SK-N-SH treated with all-trans-retinoic acid at 6 μM for 48 hours (cell line): ENCODE measurements at regions not wholly inside any gene's neighbourhood (a gene's known extent, or its start where the extent isn't known, plus 50 kb on each side); places are given as distances from the start of the nearest gene placed in this dataset.

ENCODE experiments used
- ARNTL ChIP-seq: fragments of 450-650 bp; formaldehyde crosslinking; IDR thresholded peaks from 2 replicates; pipeline ENCODE4 v1.5.0; 2020; ENCODE audit warnings: low read depth, mild to moderate bottlenecking, moderate library complexity, borderline replicate concordance
- BACH2 ChIP-seq: fragments of 250-450 bp; sonication (Bioruptor Pico); IDR thresholded peaks from 2 replicates; pipeline ENCODE4 v1.9.0; 2021; ENCODE audit warnings: mild to moderate bottlenecking, borderline replicate concordance
- ISL1 ChIP-seq: fragments of 250-450 bp; sonication (Bioruptor Pico); IDR thresholded peaks from 2 replicates; pipeline ENCODE4 v2.1.2; 2022; ENCODE audit warnings: mild to moderate bottlenecking, moderate library complexity
- OSR1 ChIP-seq: fragments of 250-450 bp; sonication (Bioruptor Pico); IDR thresholded peaks from 2 replicates; pipeline ENCODE4 v1.8.0; 2022; ENCODE audit warnings: moderate library complexity, mild to moderate bottlenecking, inconsistent platforms
- RARB ChIP-seq: fragments of 250-450 bp; sonication (Bioruptor Pico); IDR thresholded peaks from 2 replicates; pipeline ENCODE4 v1.8.0; 2021; ENCODE audit warnings: mild to moderate bottlenecking, moderate library complexity
- TCF4 ChIP-seq: fragments of 250-450 bp; sonication (Bioruptor Pico); IDR thresholded peaks from 2 replicates; pipeline ENCODE4 v1.8.0; 2021; ENCODE audit warnings: mild to moderate bottlenecking, moderate library complexity, borderline replicate concordance
- ZC3H10 ChIP-seq: fragments of 250-450 bp; sonication (Bioruptor Pico); IDR thresholded peaks from 2 replicates; pipeline ENCODE4 v1.5.1; 2021; ENCODE audit warnings: mild to moderate bottlenecking, moderate library complexity
- ZFP3 ChIP-seq: fragments of 250-450 bp; sonication (Bioruptor Pico); IDR thresholded peaks from 2 replicates; pipeline ENCODE4 v1.5.0; 2020; ENCODE audit warnings: mild to moderate bottlenecking, moderate library complexity
- ZFP30 ChIP-seq: fragments of 450-650 bp; formaldehyde crosslinking; IDR thresholded peaks from 2 replicates; pipeline ENCODE4 v1.5.0; 2022; ENCODE audit warnings: mild to moderate bottlenecking, moderate library complexity
- ZNF565 ChIP-seq: fragments of 450-650 bp; formaldehyde crosslinking; conservative IDR thresholded peaks from 2 replicates; pipeline ENCODE4 v1.5.0; 2020; ENCODE audit warnings: low read depth, mild to moderate bottlenecking, moderate library complexity
- ZNF8 ChIP-seq: fragments of 450-650 bp; formaldehyde crosslinking; IDR thresholded peaks from 2 replicates; pipeline ENCODE4 v1.5.0; 2020; ENCODE audit warnings: mild to moderate bottlenecking, moderate library complexity
- TF ChIP-seq, protein P1 (sequence below): fragments of 250-450 bp; sonication (Bioruptor Pico); IDR thresholded peaks from 2 replicates; pipeline ENCODE4 v1.5.1; 2021; ENCODE audit warnings: mild to moderate bottlenecking, moderate library complexity
- TF ChIP-seq, protein P2 (sequence below): fragments of 250-450 bp; sonication (Bioruptor Pico); IDR thresholded peaks from 2 replicates; pipeline ENCODE4 v1.5.1; 2020; ENCODE audit warnings: low read depth, mild to moderate bottlenecking, moderate library complexity

DNA sequence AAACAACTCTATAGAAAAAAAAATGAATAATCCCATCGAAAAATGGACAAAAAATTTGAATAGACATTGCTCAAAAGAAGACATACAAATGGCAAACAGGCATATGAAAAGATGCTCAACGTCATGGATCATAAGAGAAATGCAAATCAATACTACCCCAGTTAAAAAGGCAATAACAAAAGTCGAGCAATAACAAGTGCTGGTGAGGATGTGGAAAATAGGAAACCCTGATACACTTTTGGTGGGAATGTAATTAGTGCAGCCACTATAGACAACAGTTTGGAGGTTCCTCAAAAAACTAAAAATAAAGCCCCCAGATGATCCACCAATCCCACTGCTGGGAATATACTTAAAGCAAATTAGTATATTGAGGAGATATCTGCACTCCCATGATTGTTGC lies 701.5 kb downstream of the NUP35 start:
- TF ChIP-seq ARNTL (CRISPR knock-in tag) (no peak), ZNF8 (CRISPR knock-in tag) (no peak), ISL1 (CRISPR knock-in tag) (no peak), ZFP30 (CRISPR knock-in tag) (no peak), BACH2 (CRISPR knock-in tag) (no peak), ZFP3 (no peak), ZNF565 (no peak), TCF4 (CRISPR knock-in tag) (no peak), RARB (no peak), ZC3H10 (CRISPR knock-in tag) (no peak), OSR1 (CRISPR knock-in tag) (no peak)
- TF ChIP-seq, protein P1, sequence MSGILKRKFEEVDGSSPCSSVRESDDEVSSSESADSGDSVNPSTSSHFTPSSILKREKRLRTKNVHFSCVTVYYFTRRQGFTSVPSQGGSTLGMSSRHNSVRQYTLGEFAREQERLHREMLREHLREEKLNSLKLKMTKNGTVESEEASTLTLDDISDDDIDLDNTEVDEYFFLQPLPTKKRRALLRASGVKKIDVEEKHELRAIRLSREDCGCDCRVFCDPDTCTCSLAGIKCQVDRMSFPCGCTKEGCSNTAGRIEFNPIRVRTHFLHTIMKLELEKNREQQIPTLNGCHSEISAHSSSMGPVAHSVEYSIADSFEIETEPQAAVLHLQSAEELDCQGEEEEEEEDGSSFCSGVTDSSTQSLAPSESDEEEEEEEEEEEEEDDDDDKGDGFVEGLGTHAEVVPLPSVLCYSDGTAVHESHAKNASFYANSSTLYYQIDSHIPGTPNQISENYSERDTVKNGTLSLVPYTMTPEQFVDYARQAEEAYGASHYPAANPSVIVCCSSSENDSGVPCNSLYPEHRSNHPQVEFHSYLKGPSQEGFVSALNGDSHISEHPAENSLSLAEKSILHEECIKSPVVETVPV (CRISPR knock-in tag), result no peak
- TF ChIP-seq, protein P2, sequence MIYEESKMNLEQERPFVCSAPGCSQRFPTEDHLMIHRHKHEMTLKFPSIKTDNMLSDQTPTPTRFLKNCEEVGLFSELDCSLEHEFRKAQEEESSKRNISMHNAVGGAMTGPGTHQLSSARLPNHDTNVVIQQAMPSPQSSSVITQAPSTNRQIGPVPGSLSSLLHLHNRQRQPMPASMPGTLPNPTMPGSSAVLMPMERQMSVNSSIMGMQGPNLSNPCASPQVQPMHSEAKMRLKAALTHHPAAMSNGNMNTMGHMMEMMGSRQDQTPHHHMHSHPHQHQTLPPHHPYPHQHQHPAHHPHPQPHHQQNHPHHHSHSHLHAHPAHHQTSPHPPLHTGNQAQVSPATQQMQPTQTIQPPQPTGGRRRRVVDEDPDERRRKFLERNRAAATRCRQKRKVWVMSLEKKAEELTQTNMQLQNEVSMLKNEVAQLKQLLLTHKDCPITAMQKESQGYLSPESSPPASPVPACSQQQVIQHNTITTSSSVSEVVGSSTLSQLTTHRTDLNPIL, result no peak
